DMS114 treated with DMSO at 0.1 percent for 48 hours (cell line): ENCODE measurements at regions not wholly inside any gene's neighbourhood (a gene's known extent, or its start where the extent isn't known, plus 50 kb on each side); places are given as distances from the start of the nearest gene placed in this dataset.
"Not testable (repeated sequence)": the region's sequence is repeated elsewhere in the genome, so short reads cannot be mapped to it uniquely, and the experiment has no call there.

ENCODE experiments used
- DNase-seq: peaks from one replicate; lab custom pipeline; 2025; ENCODE audit not compliant: unreplicated experiment; lab: John Stamatoyannopoulos, UW

DNA sequence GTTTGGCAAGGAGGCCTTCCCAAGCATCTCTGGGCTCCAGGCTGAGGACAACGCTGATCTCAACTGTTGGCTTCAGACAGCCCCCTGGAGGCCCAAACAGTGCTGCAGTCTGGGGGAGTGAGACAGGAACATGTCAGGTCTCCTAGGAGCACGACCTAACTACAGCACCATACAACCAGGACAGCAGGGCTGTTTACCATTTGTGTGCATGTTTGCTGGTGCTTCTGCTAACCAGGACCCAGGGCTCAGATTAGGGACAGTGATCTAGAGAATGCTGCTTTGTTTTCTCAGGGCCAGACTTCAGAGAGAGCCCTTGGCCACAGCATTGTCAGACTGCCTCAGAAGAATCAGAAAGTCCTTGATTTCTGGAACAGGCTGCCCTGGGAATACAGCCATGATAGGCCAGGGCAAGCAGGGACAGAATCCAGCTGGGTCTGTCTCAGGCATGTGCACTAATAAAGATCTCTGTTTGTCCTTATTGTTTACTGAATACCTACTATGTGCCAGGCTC, 126.5 kb downstream of the VPREB1 start:
- DNase-seq, result no peak

DNA sequence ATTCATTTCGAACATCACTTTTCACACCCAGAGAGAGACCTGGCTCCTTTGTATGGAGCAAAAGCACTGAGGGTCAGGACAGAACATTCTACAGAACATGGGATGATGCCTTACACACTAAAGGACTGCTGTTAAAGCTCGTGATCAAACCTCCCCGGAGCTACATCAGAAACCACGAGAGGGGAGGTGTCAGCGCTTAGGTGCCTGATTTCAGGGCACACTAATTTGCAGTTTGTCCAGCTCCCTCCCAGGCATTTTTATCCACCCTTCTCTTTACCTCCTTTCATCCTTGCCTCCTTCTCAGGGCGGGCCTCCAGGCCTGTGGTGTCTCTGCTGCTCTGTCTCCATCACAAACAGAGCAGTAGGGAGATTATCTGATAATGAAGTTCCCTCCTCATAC, 127.5 kb downstream of the VPREB1 start:
- DNase-seq, result no peak

DNA sequence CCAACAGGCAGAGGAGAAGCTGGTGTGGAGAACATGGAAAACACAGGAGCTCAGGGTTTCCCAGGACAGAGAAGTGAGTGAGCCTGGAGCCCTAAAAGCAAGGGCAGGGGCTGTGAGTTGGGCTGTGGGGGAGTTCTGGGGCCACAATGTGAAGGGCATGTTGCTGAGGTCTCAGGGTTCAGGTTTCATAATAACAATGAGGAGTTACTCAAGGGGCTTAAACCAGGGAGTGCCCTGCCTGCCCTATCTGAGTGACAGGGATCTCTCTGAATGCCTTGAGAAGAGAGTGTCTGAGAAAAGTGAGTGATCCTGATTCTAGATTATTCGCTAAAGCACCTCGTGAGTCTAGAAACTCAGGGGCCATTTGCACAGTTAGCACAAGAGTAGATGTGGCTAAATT, 129.6 kb downstream of the VPREB1 start:
- DNase-seq, result no peak

DNA sequence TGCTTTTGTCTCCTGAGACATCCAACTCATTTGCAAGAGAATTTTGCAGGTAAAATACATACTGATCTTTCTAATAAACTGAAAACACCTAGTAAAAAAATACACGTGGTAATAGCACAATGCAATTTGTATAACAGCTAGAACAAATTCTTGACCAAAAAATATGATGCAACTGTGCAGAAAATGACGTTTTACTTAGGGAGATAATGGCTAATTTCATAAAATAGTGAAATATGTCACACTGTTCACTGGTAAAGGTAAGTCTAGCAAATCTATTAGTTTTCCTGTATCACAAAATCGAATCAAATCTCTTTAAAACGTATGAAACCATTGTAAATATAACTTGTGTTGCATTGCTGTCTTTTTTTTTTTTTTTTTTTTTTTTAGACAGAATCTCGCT, 130.0 kb downstream of the VPREB1 start:
- no peak for DNase-seq

DNA sequence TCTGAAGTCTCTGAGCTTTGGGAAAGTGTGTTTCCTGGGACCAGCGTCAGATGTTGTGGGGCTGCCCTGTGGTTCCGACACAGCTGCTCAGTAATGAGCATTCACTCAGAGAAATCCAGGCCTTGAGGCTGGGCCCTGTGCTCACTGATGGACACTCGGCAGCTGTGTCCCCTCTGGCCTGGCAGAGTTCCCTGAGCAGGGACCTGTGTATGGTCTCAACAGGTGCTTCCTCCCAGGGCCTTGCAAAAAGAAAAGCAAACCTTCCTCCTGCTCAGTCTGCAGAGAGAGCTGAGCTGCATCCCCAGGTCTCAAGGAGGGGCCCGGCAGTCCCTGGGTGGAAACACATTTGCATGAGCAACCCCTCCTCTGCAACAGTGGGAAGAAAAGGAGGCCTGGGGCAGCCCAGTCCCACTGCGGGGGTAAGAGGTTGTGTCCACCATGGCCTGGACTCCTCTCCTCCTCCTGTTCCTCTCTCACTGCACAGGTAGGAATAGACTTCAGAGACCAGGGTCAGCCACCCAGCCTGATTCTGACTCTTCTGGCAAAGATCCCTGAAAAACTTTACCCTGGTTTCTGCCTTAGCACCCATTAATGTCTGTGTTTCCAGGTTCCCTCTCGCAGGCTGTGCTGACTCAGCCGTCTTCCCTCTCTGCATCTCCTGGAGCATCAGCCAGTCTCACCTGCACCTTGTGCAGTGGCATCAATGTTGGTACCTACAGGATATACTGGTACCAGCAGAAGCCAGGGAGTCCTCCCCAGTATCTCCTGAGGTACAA, 131.2 kb downstream of the VPREB1 start:
- DNase-seq, result no peak

DNA sequence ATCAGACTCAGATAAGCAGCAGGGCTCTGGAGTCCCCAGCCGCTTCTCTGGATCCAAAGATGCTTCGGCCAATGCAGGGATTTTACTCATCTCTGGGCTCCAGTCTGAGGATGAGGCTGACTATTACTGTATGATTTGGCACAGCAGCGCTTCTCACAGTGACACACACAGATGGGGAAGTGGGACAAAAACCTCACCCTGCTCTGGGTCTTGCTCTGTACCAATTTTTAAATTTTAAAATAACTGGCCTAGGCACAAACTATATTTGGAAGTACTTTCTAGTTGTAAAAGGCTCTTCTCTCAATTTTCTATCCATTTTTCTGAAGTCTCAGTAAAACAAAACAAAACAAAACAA, 131.7 kb downstream of the VPREB1 start:
- no peak for DNase-seq

DNA sequence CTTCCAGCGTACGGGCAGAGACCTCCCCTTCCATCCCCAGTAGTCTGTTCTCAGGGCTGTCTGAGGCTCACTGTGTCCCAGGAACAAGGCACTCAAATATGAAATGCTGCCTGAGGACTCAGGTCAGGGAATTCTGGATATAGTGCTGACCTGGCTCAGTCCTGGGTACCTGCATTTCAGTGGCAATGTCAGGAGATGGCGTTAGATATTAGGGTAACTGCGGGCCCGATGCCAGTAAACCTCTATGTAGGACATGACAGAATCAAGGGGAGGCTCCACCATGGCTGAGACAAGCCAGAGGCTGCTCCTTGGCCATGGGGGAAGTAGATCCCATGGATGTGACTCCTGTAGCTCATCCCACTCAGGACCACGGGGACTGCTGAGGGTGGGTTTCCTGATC, 131.7 kb downstream of the ZNF280B start:
- not testable (repeated sequence) for DNase-seq

DNA sequence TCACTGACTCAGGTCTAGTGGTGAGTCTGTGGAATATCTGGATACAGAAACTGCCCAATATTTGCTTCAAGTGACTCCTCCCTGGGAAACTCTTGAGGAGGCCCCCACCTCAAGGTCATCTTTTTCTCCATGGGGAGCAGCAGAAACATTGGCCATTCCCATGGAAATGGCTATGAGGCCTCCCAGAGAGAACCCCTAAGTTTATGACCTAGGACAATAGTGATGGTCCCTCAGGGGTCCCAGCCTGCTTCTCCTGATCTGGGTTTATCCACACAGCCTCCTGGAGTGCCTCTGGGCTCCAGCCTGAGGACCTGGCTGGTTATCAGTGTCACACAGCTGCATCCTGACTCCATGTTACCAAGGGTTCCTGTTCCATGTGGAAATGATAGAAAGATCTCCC, 131.2 kb downstream of the ZNF280B start:
- DNase-seq, result no peak

DNA sequence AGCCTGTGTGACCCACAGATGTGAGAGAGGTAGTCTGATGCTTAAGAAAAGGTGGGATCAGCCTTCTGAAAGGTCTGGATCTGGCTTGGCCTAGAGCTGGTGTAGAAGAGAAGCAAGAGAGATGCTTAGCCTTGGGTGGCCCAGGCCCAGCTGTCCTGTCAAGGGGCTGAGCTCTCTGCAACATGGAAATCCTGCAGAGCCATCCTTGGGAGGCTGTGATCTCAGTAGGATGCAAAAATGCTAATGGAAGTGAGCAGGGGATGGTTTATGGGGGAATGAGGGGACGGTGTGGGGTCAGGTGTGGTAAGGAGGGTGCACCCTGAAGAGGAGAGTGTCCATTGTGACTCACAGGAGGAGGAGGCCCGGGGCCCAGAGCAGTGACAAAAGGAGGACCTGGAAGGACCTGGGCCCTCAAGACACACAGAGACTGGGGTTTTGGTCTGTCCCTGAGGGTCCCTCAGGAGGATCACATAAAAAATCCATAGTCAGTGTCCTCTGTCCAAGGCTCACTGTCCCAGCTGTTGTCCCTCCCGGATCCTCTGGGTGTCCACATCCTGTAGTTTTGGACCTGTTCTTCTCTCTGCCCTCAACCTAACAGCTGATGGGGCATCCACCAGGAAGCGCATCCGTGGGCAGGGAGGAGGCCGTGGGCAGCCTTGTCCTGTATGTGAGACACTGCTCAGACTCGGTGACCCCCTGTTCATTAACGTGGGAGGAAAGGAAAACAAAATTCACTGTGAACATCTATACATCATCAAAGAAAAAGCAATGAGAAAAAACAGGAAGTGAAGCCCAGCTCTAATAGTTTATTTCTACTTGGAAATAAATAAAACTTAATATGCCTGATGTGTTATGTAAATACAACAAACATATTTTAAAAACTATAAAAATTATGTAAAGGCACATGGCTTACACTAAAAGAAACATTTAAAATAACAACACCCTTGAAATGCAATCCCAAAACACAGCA, 129.8 kb downstream of the ZNF280B start:
- DNase-seq, result no peak

DNA sequence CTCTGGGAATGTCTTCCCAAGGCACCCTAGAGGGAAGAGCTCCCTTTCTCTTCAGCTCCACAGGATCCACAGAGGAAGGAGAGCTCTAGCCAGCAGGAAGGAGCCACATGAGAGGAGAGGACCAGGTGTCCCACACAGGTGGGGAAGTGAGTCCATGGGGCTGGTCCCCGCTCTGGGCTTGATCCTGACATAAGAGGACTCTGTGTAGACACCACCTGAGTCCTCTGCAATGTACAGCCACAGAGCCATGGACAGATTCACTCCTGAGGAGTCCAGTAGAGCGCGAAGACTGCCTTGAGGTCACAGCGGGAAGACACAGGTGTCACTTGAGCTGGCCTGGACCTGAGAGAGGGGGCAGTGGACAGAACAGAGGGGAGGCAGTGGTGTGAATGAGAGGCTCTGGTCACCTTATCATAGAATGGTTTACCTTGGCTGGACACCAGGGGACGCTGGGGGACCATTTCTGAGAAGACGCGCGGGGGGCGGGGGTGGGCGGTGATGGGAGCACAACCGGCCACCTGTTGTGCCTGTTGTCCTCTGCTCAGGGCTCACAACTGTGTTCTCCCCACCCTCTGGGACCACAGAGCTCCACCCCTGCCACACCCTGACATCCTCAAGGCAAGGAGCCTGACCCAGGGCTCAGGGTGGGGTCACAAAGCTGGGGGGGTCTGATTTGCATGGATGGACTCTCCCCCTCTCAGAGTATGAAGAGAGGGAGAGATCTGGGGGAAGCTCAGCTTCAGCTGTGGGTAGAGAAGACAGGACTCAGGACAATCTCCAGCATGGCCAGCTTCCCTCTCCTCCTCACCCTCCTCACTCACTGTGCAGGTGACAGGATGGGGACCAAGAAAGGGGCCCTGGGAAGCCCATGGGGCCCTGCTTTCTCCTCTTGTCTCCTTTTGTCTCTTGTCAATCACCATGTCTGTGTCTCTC, 128.2 kb downstream of the ZNF280B start:
- DNase-seq, result no peak

DNA sequence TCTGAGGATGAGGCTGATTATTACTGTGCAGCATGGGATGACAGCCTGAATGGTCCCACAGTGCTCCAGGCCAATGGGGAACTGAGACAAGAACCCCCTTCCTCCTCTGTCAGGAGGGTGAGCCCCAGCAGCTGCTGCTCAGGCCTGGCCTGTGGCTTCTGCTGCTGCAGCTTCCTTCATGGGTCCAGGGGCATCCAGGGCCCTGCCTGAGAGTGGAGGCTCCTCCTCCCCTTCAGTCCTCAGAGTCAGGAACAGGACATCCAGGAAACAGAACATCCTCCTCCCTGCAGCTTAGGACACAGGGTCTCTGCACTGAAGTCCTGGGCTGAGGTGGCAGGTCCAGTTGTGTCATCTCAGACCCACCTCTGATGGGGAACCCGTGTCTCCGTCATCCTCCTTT, 127.2 kb downstream of the ZNF280B start:
- not testable (repeated sequence) for DNase-seq

DNA sequence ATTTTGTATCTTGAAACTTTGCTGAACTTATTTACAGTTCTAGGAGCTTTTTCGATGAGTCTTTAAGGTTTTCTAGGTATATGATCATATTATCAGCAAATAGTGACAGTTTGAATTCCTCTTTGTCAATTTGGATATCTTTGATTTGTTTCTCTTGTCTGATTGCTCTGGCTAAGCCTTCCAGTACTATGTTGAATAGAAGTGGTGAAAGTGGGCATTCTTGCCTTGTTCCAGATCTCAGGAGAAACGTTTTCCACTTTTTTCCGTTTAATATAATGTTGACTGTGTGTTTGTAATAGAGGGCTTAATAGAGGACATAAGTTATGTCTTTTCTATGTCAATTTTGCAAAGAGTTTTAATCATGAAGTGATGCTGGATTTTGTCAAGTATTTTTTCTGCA, 124.3 kb downstream of the ZNF280B start:
- no peak for DNase-seq

DNA sequence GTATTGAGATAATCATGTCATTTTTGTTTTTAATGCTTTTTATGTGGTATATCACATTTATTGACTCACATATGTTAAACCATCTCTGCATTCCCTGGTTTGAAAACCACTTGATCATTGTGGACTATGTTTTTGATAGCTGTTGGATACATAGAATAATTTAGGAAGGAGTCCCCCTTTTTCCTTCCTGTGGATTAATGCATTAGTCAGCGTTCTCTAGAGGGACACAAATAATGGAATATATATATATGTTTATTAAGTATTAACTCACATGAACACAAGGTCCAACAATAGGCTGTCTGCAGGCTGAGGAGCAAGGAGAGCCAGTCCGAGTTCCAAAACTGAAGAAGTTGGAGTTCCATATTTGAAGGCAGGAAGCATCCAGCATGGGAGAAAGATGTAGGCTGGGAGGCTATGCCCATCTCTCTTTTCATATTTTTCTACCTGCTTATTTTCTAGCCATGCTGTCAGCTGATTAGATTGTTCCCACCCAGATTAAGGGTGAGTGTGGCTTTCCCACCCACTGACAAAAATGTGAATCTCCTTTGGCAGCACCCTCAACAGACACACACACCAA, 123.8 kb downstream of the ZNF280B start:
- DNase-seq, result no peak

DNA sequence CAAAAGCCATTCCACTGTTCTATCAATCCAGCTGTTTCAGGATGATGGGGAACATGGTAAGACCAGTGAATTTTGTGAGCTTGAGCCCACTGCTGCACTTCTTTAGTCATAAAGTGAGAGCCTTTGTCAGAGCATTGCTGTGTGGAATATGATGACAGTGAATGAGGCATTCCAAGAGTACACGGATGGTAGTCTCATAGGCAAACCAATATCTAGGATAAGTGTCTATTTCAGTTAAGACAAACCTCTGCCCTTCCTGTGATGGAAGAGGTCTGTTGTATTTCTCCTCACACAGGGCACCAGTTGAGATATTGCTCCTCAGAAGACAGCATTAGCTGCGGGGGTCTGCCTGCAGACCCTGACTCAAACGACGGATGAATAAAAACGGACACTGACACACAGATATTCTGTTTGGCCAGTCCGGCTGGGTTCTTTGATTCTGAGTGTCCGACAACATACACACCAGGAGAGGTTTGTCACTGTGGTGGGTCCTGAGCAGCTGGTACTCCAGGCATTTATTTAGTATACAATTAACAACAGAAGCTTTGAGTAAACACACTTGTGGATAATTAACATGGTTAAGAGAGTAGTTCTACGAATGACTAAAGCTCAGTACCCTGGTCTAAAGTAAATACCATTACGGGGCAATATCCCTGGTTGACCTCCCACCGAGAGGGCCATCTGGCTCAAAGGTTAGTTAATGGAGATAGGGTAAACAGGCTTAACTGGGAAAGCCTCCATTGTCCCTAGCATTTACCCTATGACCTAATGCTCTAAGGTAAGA, 121.7 kb downstream of the ZNF280B start:
- no peak for DNase-seq

DNA sequence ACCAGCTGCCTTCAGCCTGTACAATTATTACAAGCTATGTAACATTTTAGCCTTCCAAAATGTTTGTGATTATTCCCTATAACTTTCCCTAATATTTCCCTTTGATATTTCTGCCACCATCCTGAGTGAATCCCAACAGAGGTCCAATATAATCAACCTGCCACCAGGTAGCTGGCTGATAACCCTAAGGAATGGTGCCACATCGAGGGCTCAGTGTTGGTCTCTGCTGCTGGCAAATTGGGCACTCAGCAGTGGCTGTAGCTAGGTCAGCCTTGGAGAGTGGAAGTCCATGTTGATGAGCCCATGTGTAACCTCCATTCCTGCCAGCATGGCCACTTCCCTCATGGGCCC, 121.2 kb downstream of the ZNF280B start:
- DNase-seq, result no peak

DNA sequence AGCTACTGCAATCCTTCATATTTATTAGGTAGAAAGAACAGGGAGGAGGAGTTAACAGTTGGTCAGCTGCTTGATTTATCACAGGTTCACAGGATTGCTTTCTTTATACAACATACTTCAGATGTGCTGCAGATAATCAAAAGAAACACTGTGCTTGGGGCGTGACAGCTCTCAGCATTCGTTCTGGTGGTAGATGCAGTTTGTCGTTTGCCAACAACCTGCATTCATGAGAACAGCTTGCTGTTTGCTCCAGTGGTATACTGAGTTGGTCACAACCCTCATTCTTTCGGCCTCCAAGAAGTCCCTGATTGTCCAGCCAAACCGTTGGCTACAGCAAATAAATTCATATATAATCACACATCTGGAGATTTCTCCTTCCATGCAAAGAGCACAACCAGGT, 120.5 kb downstream of the ZNF280B start:
- no peak for DNase-seq

DNA sequence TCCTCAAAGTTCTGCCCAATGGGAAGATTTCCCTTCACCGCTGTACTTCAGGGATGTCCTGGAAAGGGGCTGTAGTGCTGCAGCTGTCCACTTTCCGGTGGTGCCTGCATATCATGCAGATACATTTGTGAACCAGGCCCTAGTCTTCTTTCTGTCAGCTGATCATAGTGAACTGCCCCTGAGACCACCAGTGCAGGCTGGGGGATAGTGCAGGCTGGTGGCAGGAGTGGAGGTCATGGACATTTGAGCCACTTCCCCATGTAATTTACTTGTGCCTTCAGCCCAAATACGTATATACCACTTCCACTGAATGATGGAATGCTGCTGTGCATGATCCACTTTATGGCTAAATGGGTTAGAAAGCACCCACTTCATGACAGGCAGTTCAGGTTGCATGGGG, 120.0 kb downstream of the ZNF280B start:
- no peak for DNase-seq

DNA sequence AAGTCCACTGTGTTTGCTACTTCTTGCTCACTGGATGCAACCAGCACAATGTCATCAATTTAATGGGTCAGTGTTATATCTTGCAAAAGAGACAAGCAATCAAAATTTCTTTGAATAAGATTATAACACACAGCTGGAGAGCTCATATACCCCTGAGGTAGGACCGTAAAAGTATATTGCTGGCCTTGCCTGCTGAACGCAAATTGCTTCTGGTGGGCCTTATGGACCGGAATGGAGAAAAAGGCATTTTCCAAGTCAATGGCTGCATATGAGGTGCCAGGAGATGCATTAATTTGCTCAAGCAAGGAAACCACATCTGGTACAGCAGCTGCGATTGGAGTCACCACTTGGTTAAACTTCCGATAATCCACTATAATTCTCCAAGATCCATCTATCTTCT, 119.1 kb downstream of the ZNF280B start:
- no peak for DNase-seq

DNA sequence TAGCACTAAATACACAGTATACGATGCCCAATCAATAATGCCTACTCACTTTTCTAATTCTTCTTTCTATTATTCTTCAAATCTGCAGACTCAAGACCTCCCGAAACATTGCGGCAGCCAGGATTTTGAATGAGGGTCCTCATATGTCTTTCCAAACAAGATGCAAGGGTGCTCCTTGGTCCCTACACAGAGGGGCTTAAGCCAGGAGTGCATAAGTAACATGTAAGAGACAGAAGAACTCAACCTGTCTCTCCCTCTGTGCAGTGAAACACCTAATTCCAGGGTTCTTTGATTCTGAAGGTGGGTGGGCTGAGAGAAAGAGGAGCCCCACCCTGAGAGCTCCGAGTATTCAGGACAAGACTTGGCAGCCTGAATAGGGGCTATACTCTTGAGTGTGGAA, 117.6 kb downstream of the ZNF280B start:
- DNase-seq, result no peak

DNA sequence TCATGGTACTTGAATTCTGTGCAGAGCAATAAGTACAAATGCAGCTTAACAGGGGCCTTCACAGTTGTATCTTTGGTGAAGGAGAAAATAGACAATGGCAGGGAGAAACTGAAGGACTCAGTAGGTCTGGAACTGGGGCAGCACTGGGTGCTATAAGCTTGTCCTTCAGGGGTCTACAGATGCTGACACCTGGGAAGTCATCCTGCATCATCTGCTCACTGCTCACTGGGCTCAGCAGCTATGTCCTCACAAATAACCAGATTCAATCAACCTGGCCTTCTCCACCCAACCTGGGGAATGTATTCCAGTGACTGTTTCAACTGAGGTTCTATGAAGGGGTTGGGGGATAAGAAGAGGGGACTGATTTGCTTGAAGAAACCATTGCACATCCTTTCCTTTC, 117.0 kb downstream of the ZNF280B start:
- DNase-seq, result no peak
